Vagina (tissue), 2 donors: ENCODE measurements at regions not wholly inside any gene's neighbourhood (a gene's known extent, or its start where the extent isn't known, plus 50 kb on each side); places are given as distances from the start of the nearest gene placed in this dataset.

Experiments
- POLR2A ChIP-seq, 2 donors: fragments of 450-650 bp; IDR thresholded peaks; one replicate each; pipeline ENCODE4 v1.6.1; 2017; ENCODE audit warnings: antibody characterized with exemption in 2 of 2, mild to moderate bottlenecking in 2 of 2, moderate library complexity in 2 of 2
- TF ChIP-seq, protein P1 (sequence below), 3 experiments: fragments of 450-650 bp in 2 of 3; fragments of 200-600 bp in 1 of 3; sonication (generic) in 1 of 3; IDR thresholded peaks; one replicate each; pipeline ENCODE4 v1.5.1; 2017 to 2019; ENCODE audit warnings: antibody characterized with exemption in 3 of 3, mild to moderate bottlenecking in 2 of 3, moderate library complexity in 2 of 3

DNA sequence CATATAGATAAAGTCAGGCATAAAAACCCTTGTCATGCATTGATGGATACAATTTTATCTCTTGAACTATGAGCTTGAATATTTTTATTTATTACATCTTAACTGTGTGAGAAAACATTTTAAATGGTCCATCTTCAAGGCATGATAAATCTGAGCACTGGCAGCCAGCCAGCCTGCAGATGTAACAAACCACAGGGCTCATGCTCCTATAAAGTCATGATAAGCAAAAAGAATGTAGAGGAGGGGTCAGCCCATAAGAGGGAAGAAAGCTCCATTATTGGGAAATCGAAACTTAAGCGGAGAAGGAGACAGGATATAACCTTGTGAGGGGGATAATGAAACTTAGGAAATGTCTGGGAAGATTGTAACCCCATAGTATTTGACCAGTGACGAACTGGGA is 839.0 kb downstream of the LRRIQ3 start:
- TF ChIP-seq POLR2A (IDR thresholded peaks at IDR 0.05): no peak
- TF ChIP-seq, protein P1, sequence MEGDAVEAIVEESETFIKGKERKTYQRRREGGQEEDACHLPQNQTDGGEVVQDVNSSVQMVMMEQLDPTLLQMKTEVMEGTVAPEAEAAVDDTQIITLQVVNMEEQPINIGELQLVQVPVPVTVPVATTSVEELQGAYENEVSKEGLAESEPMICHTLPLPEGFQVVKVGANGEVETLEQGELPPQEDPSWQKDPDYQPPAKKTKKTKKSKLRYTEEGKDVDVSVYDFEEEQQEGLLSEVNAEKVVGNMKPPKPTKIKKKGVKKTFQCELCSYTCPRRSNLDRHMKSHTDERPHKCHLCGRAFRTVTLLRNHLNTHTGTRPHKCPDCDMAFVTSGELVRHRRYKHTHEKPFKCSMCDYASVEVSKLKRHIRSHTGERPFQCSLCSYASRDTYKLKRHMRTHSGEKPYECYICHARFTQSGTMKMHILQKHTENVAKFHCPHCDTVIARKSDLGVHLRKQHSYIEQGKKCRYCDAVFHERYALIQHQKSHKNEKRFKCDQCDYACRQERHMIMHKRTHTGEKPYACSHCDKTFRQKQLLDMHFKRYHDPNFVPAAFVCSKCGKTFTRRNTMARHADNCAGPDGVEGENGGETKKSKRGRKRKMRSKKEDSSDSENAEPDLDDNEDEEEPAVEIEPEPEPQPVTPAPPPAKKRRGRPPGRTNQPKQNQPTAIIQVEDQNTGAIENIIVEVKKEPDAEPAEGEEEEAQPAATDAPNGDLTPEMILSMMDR (IDR thresholded peaks at IDR 0.05): no peak
